Upper lobe of right lung (tissue), 1 donor: ENCODE measurements at regions not wholly inside any gene's neighbourhood (a gene's known extent, or its start where the extent isn't known, plus 50 kb on each side); places are given as distances from the start of the nearest gene placed in this dataset.

ENCODE experiments used
- ATAC-seq: fragments of 200-7000 bp; cut with Tn5 transposase; one replicate; pipeline ENCODE4 v1.9.1; 2020; ENCODE audit warnings: mild to moderate bottlenecking, moderate library complexity
- DNase-seq: peaks from one replicate; pipeline ENCODE4 v3.0.0-alpha.2; 2020
- H3K27ac ChIP-seq: fragments of 200-600 bp; one replicate; pipeline ENCODE4 v1.8.0; 2022
- H3K27me3 ChIP-seq: fragments of 200-600 bp; one replicate; pipeline ENCODE4 v1.8.0; 2022; ENCODE audit warnings: mild to moderate bottlenecking
- H3K36me3 ChIP-seq: fragments of 200-600 bp; one replicate; pipeline ENCODE4 v1.8.0; 2022
- H3K4me1 ChIP-seq: fragments of 200-600 bp; one replicate; pipeline ENCODE4 v1.8.0; 2022
- H3K4me3 ChIP-seq: fragments of 200-600 bp; one replicate; pipeline ENCODE4 v1.8.0; 2022; ENCODE audit warnings: mild to moderate bottlenecking
- H3K9me3 ChIP-seq: fragments of 200-600 bp; one replicate; pipeline ENCODE4 v1.8.0; 2022
- CTCF ChIP-seq: fragments of 200-600 bp; IDR thresholded peaks from one replicate; pipeline ENCODE4 v1.8.0; 2022; ENCODE audit warnings: antibody characterized with exemption
- intact Hi-C: fragments of 100-400 bp; cut with DNase I; formaldehyde crosslinking; loops from one replicate; pipeline ENCODE4 v1.11.0; 2022
- donor health status: DM: no; HTN: yes; CAD: no; lungs with severe emphysema.

- no peak for TF ChIP-seq CTCF
- intact Hi-C loops = no loop called here
These were observed 55.5 kb upstream of the TRIM2 start for GRCh38 chr4:153148791-153149190.

GRCh38 chr4:153151535-153152455, 52.4 kb upstream of the TRIM2 start:
- ATAC-seq (peak; percentile 77), DNase-seq (peak; percentile 89)
- no peaks in the 10 kb centered on the region for H3K36me3 ChIP-seq
- no peaks in the 10 kb centered on the region for H3K27me3 ChIP-seq
- no peak for TF ChIP-seq CTCF
- peak overlapping the region; percentile 62 for H3K4me3 ChIP-seq
- intact Hi-C loops = no loop called here
- H3K9me3 ChIP-seq = no peaks in the 10 kb centered on the region
- peaks cover 25% of the 10 kb centered on the region for H3K4me1 ChIP-seq
- H3K27ac ChIP-seq = no peak overlapping the region

More at GRCh38 chr4:153148791-153149190, 55.5 kb upstream of the TRIM2 start:
- Histone ChIP-seq H3K27ac (no peak overlapping the region), H3K36me3 (no peaks in the 10 kb centered on the region), H3K9me3 (no peaks in the 10 kb centered on the region), H3K27me3 (no peaks in the 10 kb centered on the region), H3K4me1 (peaks cover 19% of the 10 kb centered on the region), H3K4me3 (no peak overlapping the region)
- DNase-seq (no peak), ATAC-seq (no peak)

- no peaks in the 10 kb centered on the region for H3K27me3 ChIP-seq
- H3K4me1 ChIP-seq = peaks cover 25% of the 10 kb centered on the region
- peak; percentile 22 for ATAC-seq
- intact Hi-C loops = no loop called here
- H3K9me3 ChIP-seq = no peaks in the 10 kb centered on the region
- H3K4me3 ChIP-seq = peak overlapping the region; percentile 62
- no peak for TF ChIP-seq CTCF
- H3K27ac ChIP-seq = no peak overlapping the region
- DNase-seq = peak; percentile 72
- H3K36me3 ChIP-seq = no peaks in the 10 kb centered on the region
These were observed 51.5 kb upstream of the TRIM2 start for GRCh38 chr4:153152501-153153338.

DNA sequence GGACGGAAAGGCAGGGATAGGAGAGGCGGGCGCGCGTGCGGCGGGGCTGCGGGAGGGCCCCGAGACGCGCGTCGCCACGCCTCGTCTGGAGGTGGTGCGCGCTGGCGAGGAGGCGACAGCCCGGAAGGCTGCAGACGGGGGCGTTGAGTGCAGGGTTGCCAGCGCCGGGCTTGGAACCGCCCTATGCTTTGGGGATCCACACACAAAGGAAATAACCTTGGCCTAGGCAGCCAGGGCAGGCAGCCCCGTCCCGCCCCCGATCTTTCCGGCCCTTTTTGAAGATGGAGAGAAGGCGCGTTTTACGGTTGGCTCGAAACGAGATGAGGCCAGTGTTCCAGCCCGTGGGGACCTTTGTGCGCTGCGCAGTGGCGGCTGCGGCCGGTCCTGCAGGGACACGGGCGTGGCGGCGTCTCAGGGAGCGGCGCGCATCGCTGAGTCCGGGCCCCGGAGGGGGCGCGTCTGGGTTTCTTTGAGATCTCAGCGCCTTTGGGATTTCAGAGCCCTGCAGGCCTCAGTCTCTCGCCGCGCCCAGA, 50.8 kb upstream of the TRIM2 start:
- ATAC-seq (peak; percentile 85), DNase-seq (peak; percentile 78)
- Histone ChIP-seq H3K4me3 (peak overlapping the region; percentile 62), H3K36me3 (no peaks in the 10 kb centered on the region), H3K27me3 (no peaks in the 10 kb centered on the region), H3K27ac (no peak overlapping the region), H3K9me3 (no peaks in the 10 kb centered on the region), H3K4me1 (peaks cover 25% of the 10 kb centered on the region)
- intact Hi-C loops = no loop called here
- no peak for TF ChIP-seq CTCF

- Histone ChIP-seq H3K9me3 (no peaks in the 10 kb centered on the region), H3K27me3 (no peaks in the 10 kb centered on the region), H3K4me1 (peaks cover 25% of the 10 kb centered on the region), H3K4me3 (peak overlapping the region; percentile 62), H3K27ac (no peak overlapping the region), H3K36me3 (no peaks in the 10 kb centered on the region)
- ATAC-seq (peak; percentile 44), DNase-seq (no peak)
- TF ChIP-seq CTCF = no peak
- intact Hi-C loops = no loop called here
These were observed 50.0 kb upstream of the TRIM2 start for GRCh38 chr4:153154007-153154975.
